ENCODE measurements at regions not wholly inside any gene's neighbourhood (a gene's known extent, or its start where the extent isn't known, plus 50 kb on each side); places are given as distances from the start of the nearest gene placed in this dataset.
"Not testable (repeated sequence)": the region's sequence is repeated elsewhere in the genome, so short reads cannot be mapped to it uniquely, and the experiment has no call there.

DNA sequence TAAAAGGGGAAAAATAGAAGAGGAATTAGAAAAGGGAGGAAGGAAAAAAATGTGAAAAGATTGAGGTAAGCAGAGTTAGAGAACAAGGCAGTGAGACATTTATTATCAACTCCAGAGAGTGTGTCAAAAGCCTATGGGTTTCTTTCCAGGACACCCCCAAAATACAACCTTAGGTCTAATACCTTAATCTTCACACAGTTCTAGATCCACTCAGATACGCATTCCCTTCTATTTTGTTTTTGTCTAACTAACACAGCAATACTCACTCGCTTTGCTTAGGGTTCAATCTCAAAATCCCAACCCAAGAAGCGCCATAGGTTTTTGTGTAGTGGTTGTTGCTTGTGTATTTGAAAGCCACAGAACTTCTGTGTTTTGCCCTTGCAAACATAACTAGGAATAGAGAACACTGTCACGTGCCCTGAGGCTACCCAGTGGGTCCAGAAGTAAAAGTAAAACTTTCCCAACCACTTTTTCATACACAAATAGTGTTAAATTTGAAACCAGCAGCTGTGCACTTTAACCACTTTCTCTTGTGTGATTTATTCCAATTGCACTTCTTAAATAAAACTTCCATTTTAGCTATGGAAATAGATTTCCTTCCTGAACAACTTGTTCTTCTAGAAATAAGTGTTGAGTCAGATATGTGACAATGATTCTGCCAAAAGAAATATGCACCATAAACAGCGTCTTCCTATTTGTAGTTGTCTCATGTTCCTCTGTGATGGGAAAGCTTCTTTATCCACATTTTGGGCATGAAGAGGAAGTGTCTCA lies 414.7 kb upstream of the GHITM start:
- no peaks in the 10 kb centered on the region for H3K4me1 Mint-ChIP-seq (ENCODE audit: low read depth)
- DNase-seq, result no peak
- no peak overlapping the region for H3K27ac Mint-ChIP-seq
- peaks cover 5% of the 10 kb centered on the region for H3K9me3 Mint-ChIP-seq
- H3K27me3 Mint-ChIP-seq (ENCODE audit: low read depth), result no peaks in the 10 kb centered on the region
- no peak overlapping the region for H3K4me3 Mint-ChIP-seq
- CTCF ChIA-PET, result no interaction called here
- intact Hi-C loops (cut with micrococcal nuclease), result no loop called here
- H3K36me3 Mint-ChIP-seq (ENCODE audit: low read depth), result no peaks in the 10 kb centered on the region

- Mint-ChIP-seq H3K36me3 (ENCODE audit: low read depth) (no peaks in the 10 kb centered on the region), H3K27me3 (ENCODE audit: low read depth) (no peaks in the 10 kb centered on the region), H3K4me3 (no peak overlapping the region), H3K9me3 (peaks cover 5% of the 10 kb centered on the region), H3K27ac (no peak overlapping the region), H3K4me1 (ENCODE audit: low read depth) (no peaks in the 10 kb centered on the region)
- DNase-seq, result no peak
- intact Hi-C loops (cut with micrococcal nuclease), result no loop called here
- CTCF ChIA-PET, result no interaction called here
Observed at GRCh38 chr10:83725567-83725966, 413.7 kb upstream of the GHITM start.

- H3K27ac Mint-ChIP-seq, result no peak overlapping the region
- CTCF ChIA-PET, result no interaction called here
- no peak overlapping the region for H3K4me3 Mint-ChIP-seq
- no peak for DNase-seq
- H3K9me3 Mint-ChIP-seq, result peaks cover 11% of the 10 kb centered on the region
- peaks cover 2% of the 10 kb centered on the region for H3K36me3 Mint-ChIP-seq (ENCODE audit: low read depth)
- intact Hi-C loops (cut with micrococcal nuclease), result no loop called here
- no peaks in the 10 kb centered on the region for H3K27me3 Mint-ChIP-seq (ENCODE audit: low read depth)
- no peaks in the 10 kb centered on the region for H3K4me1 Mint-ChIP-seq (ENCODE audit: low read depth)
Observed at GRCh38 chr10:83734278-83734677, 405.0 kb upstream of the GHITM start.

GRCh38 chr10:83736008-83736407 lies 403.3 kb upstream of the GHITM start:
- Mint-ChIP-seq H3K27me3 (ENCODE audit: low read depth) (no peaks in the 10 kb centered on the region), H3K9me3 (peaks cover 9% of the 10 kb centered on the region), H3K27ac (no peak overlapping the region), H3K4me3 (no peak overlapping the region), H3K36me3 (ENCODE audit: low read depth) (peaks cover 2% of the 10 kb centered on the region), H3K4me1 (ENCODE audit: low read depth) (no peaks in the 10 kb centered on the region)
- intact Hi-C loops (cut with micrococcal nuclease), result no loop called here
- no peak for DNase-seq
- CTCF ChIA-PET, result no interaction called here

DNA sequence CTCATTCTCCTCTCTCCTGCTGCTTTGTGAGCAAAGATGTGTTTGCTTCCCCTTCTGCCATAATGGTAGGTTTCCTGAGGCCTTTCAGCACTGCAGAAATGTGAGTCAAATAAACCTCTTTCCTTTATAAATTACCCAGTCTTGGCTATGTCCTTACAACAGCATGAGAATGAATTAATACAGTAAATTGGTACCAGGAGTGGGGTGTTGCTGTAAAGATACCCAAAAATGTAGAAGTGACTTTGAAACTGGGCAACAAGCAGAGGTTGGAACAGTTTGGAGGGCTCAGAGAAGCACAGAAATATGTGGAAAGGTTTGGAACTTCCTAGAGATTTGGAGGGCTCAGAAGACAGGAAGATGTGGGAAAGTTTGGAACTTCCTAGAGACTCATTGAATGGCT lies 388.7 kb upstream of the GHITM start:
- CTCF ChIA-PET, result no interaction called here
- no peak overlapping the region for H3K27ac Mint-ChIP-seq
- intact Hi-C loops (cut with micrococcal nuclease), result no loop called here
- peaks cover 35% of the 10 kb centered on the region for H3K9me3 Mint-ChIP-seq
- DNase-seq, result no peak
- no peaks in the 10 kb centered on the region for H3K36me3 Mint-ChIP-seq (ENCODE audit: low read depth)
- H3K4me1 Mint-ChIP-seq (ENCODE audit: low read depth), result no peaks in the 10 kb centered on the region
- H3K4me3 Mint-ChIP-seq, result no peak overlapping the region
- no peaks in the 10 kb centered on the region for H3K27me3 Mint-ChIP-seq (ENCODE audit: low read depth)

- H3K4me1 Mint-ChIP-seq (ENCODE audit: low read depth), result no peaks in the 10 kb centered on the region
- H3K36me3 Mint-ChIP-seq (ENCODE audit: low read depth), result no peaks in the 10 kb centered on the region
- no peaks in the 10 kb centered on the region for H3K27me3 Mint-ChIP-seq (ENCODE audit: low read depth)
- H3K27ac Mint-ChIP-seq, result no peak overlapping the region
- H3K4me3 Mint-ChIP-seq, result no peak overlapping the region
- no peak for DNase-seq
- intact Hi-C loops (cut with micrococcal nuclease), result no loop called here
- peaks cover 35% of the 10 kb centered on the region for H3K9me3 Mint-ChIP-seq
- CTCF ChIA-PET, result no interaction called here
Observed at GRCh38 chr10:83753490-83753889, 385.8 kb upstream of the GHITM start.

- no peak overlapping the region for H3K4me3 Mint-ChIP-seq
Observed at GRCh38 chr10:83754857-83755256, 384.5 kb upstream of the GHITM start.

GRCh38 chr10:83760142-83760541 lies 379.2 kb upstream of the GHITM start:
- DNase-seq, result no peak
- H3K27ac Mint-ChIP-seq, result no peak overlapping the region
- H3K9me3 Mint-ChIP-seq, result peaks cover 2% of the 10 kb centered on the region
- CTCF ChIA-PET, result interaction anchor here (0.6 kb wide), 1 partner anchor 60 kb away, joined by 3 read pairs; no protein-coding TSS in a partner anchor
- intact Hi-C loops (cut with micrococcal nuclease), result no loop called here
- no peaks in the 10 kb centered on the region for H3K27me3 Mint-ChIP-seq (ENCODE audit: low read depth)
- H3K4me1 Mint-ChIP-seq (ENCODE audit: low read depth), result no peaks in the 10 kb centered on the region
- H3K4me3 Mint-ChIP-seq, result no peak overlapping the region
- H3K36me3 Mint-ChIP-seq (ENCODE audit: low read depth), result no peaks in the 10 kb centered on the region

More at GRCh38 chr10:83754857-83755256, 384.5 kb upstream of the GHITM start:
- CTCF ChIA-PET, result no interaction called here
- no peaks in the 10 kb centered on the region for H3K4me1 Mint-ChIP-seq (ENCODE audit: low read depth)
- peaks cover 25% of the 10 kb centered on the region for H3K9me3 Mint-ChIP-seq
- H3K27ac Mint-ChIP-seq, result no peak overlapping the region
- H3K36me3 Mint-ChIP-seq (ENCODE audit: low read depth), result no peaks in the 10 kb centered on the region
- intact Hi-C loops (cut with micrococcal nuclease), result no loop called here
- no peaks in the 10 kb centered on the region for H3K27me3 Mint-ChIP-seq (ENCODE audit: low read depth)
- DNase-seq, result no peak

GRCh38 chr10:83764666-83765065 lies 374.6 kb upstream of the GHITM start:
- Mint-ChIP-seq H3K27ac (no peak overlapping the region), H3K4me1 (ENCODE audit: low read depth) (no peaks in the 10 kb centered on the region), H3K27me3 (ENCODE audit: low read depth) (no peaks in the 10 kb centered on the region), H3K36me3 (ENCODE audit: low read depth) (no peaks in the 10 kb centered on the region), H3K4me3 (no peak overlapping the region), H3K9me3 (no peaks in the 10 kb centered on the region)
- intact Hi-C loops (cut with micrococcal nuclease), result no loop called here
- no peak for DNase-seq
- CTCF ChIA-PET, result no interaction called here

DNA sequence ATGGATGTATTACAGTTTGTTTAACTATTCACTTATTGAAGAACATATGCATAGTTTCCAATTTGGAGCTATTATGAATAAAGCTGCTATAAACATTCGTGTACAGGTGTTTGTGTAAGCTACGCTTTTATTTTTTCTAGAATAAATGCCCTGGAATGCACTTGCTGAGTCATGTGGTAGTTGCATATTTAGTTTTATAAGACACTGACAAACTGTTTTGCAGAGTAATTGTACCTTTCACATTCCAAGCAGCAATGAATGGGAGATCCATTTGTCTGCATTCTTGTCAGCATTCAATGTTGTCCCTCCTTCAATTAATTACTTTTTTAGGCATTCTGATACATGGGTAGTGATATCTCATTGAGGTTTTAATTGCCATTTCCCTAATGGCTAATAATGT lies 373.6 kb upstream of the GHITM start:
- Mint-ChIP-seq H3K9me3 (no peaks in the 10 kb centered on the region), H3K27me3 (ENCODE audit: low read depth) (no peaks in the 10 kb centered on the region), H3K4me1 (ENCODE audit: low read depth) (no peaks in the 10 kb centered on the region), H3K4me3 (no peak overlapping the region), H3K27ac (no peak overlapping the region), H3K36me3 (ENCODE audit: low read depth) (no peaks in the 10 kb centered on the region)
- intact Hi-C loops (cut with micrococcal nuclease), result no loop called here
- CTCF ChIA-PET, result no interaction called here
- no peak for DNase-seq

- Mint-ChIP-seq H3K27ac (no peak overlapping the region), H3K4me1 (ENCODE audit: low read depth) (no peaks in the 10 kb centered on the region), H3K36me3 (ENCODE audit: low read depth) (no peaks in the 10 kb centered on the region), H3K9me3 (no peaks in the 10 kb centered on the region), H3K4me3 (no peak overlapping the region), H3K27me3 (ENCODE audit: low read depth) (no peaks in the 10 kb centered on the region)
- CTCF ChIA-PET, result no interaction called here
- intact Hi-C loops (cut with micrococcal nuclease), result no loop called here
- DNase-seq, result no peak
Observed at GRCh38 chr10:83769281-83769820, 370.0 kb upstream of the GHITM start.

GRCh38 chr10:83786701-83787100 lies 352.6 kb upstream of the GHITM start:
- DNase-seq; H3K27ac Mint-ChIP-seq; H3K36me3 Mint-ChIP-seq (ENCODE audit: low read depth); intact Hi-C loops (cut with micrococcal nuclease); H3K27me3 Mint-ChIP-seq (ENCODE audit: low read depth); H3K4me1 Mint-ChIP-seq (ENCODE audit: low read depth); H3K4me3 Mint-ChIP-seq; CTCF ChIA-PET; H3K9me3 Mint-ChIP-seq: not testable (repeated sequence)

DNA sequence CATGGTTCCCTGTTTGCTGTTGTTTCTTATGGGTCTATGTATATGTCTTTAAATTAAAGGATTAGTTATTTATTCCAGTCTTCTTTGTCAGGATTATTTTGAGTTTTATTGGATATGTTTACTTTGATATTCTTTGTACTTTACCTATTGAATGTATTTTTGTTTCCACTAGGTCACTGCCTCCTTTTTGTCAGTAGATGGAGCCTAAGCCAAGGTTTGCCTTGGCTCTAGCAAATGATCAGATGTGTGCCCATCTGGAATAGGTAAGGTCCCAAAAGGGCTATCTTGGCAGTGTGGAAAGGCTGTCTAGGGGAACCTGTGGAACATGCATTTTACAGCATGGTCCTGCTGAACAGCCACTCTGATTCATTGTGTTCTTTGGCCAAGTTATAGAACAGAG lies 337.3 kb upstream of the GHITM start:
- Mint-ChIP-seq H3K27me3 (ENCODE audit: low read depth) (no peaks in the 10 kb centered on the region), H3K36me3 (ENCODE audit: low read depth) (no peaks in the 10 kb centered on the region), H3K27ac (no peak overlapping the region), H3K4me3 (no peak overlapping the region), H3K9me3 (peaks cover 10% of the 10 kb centered on the region), H3K4me1 (ENCODE audit: low read depth) (no peaks in the 10 kb centered on the region)
- intact Hi-C loops (cut with micrococcal nuclease), result no loop called here
- DNase-seq, result no peak
- CTCF ChIA-PET, result no interaction called here

Measured in activated naive CD4-positive, alpha-beta T cell treated with anti-CD3 and anti-CD28 coated beads for 36 hours (primary cell).